ENCODE measurements at regions not wholly inside any gene's neighbourhood (a gene's known extent, or its start where the extent isn't known, plus 50 kb on each side); places are given as distances from the start of the nearest gene placed in this dataset.

DNA sequence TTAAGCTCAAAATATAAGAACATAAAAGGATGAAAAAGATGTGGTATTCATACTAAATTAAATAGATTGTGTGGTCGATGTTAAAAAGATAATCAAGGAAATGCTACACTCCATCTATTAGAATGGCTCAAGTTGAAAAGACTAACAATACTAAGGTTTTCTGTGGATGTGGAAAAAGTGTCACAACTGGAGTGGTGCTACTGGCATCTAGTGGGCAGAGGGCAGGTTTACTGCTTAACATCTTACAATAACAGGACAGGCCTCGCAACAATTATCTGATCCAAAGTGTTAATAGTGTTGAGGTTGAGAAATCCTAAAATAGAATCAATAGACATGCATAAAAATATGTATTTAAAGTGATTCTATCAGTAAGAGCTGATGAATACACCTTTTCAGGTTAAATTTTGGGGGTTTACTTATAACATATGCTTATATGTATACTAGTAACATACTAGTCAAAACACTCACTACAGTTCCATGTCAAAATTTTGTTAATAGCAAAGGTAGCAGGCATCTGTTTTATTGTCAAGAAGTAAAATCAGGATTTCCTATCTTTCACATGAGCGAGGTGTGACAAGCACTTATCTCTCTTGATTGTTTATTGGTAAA is 91.5 kb upstream of the TMEFF2 start (continued):
- TF ChIP-seq SRSF4 (IDR thresholded peaks at IDR 0.05; ENCODE audit: low read depth, low read length, poor library complexity, severe bottlenecking) (no peak), ZNF781 (CRISPR knock-in tag; IDR thresholded peaks at IDR 0.05; ENCODE audit: borderline replicate concordance, not compliant biosample characterization) (no peak), SMC3 (IDR thresholded peaks at IDR 0.05; ENCODE audit: low read length) (peak; percentile 34), ZSCAN9 (CRISPR knock-in tag; IDR thresholded peaks at IDR 0.05; ENCODE audit: borderline replicate concordance) (no peak), STAG1 (CRISPR knock-in tag; IDR thresholded peaks at IDR 0.05) (peak; percentile 73), ZNF816 (CRISPR knock-in tag; IDR thresholded peaks at IDR 0.05; ENCODE audit: borderline replicate concordance) (no peak), ZNF563 (CRISPR knock-in tag; IDR thresholded peaks at IDR 0.05) (no peak), ZSCAN22 (CRISPR knock-in tag; IDR thresholded peaks at IDR 0.05) (no peak), ZMYM4 (CRISPR knock-in tag; IDR thresholded peaks at IDR 0.05) (no peak)
- TF ChIP-seq, protein P1, sequence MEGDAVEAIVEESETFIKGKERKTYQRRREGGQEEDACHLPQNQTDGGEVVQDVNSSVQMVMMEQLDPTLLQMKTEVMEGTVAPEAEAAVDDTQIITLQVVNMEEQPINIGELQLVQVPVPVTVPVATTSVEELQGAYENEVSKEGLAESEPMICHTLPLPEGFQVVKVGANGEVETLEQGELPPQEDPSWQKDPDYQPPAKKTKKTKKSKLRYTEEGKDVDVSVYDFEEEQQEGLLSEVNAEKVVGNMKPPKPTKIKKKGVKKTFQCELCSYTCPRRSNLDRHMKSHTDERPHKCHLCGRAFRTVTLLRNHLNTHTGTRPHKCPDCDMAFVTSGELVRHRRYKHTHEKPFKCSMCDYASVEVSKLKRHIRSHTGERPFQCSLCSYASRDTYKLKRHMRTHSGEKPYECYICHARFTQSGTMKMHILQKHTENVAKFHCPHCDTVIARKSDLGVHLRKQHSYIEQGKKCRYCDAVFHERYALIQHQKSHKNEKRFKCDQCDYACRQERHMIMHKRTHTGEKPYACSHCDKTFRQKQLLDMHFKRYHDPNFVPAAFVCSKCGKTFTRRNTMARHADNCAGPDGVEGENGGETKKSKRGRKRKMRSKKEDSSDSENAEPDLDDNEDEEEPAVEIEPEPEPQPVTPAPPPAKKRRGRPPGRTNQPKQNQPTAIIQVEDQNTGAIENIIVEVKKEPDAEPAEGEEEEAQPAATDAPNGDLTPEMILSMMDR (CRISPR knock-in tag; IDR thresholded peaks at IDR 0.05) = peak; percentile 49

DNA sequence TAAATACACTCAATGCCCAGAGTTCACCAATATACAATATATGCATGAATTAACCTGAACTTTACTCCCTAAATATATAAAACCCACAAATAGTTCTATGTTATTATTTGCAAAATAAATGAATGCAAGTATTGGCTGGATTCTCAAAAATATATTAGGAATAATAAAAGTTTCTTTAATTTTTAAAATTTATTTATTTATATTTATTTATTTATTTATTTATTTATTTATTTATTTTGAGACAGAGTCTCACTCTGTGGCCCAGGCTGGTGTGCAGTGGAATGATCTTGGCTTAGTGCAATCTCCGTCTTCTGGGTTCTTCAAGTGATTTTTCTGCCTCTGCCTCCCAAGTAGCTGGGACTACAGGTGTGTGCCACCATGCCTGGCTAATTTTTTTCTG is 88.7 kb upstream of the TMEFF2 start:
- Histone ChIP-seq H3K4me1 (ENCODE audit: insufficient read depth, low read length) (no peaks in the 10 kb centered on the region), H3K9me3 (ENCODE audit: low read length) (no peaks in the 10 kb centered on the region), H3K4me2 (ENCODE audit: low read depth, low read length) (no peak overlapping the region), H3K79me2 (ENCODE audit: insufficient read depth, low read length) (no peaks in the 10 kb centered on the region), H3K36me3 (replicated peaks in 1 of 2; ENCODE audit: control insufficient read depth in 1 of 2, insufficient read depth in 2 of 2, low read length in 2 of 2) (no peaks in the 10 kb centered on the region), H3K27me3 (ENCODE audit: control insufficient read depth in 1 of 2, insufficient read depth in 2 of 2, low read length in 2 of 2) (no peaks in the 10 kb centered on the region), H2AFZ (ENCODE audit: low read length) (no peak overlapping the region), H4K20me1 (ENCODE audit: insufficient read depth, low read length) (no peaks in the 10 kb centered on the region), H3K4me3 (replicated peaks in 1 of 3; ENCODE audit: insufficient read depth in 1 of 3, low read depth in 2 of 3, low read length in 3 of 3) (no peak overlapping the region), H3K27ac (ENCODE audit: extremely low read length, insufficient read depth, low read length) (no peak overlapping the region), H3K9ac (ENCODE audit: insufficient read depth, low read depth, low read length) (no peak overlapping the region)
- ATAC-seq = no peak
- DNase-seq (ENCODE audit: low spot score) = no peak
- WGBS (ENCODE audit: low lambda C conversion rate) = 56% methylated on average over 1 of the region's 1 CpG
- intact Hi-C loops (cut with micrococcal nuclease; ENCODE audit: unreplicated experiment) (no loop called here), in situ Hi-C loops (cut with HindIII; ENCODE audit: extremely low pct_ligation_motif_present, low pct_unique_long_range_greater_than_20kb) (no loop called here)
- ChIA-PET CTCF (ENCODE audit: low intra/inter-chr PET ratio, low total read pairs) (no interaction called here), POLR2A (no interaction called here)
- TF ChIP-seq, protein P2, sequence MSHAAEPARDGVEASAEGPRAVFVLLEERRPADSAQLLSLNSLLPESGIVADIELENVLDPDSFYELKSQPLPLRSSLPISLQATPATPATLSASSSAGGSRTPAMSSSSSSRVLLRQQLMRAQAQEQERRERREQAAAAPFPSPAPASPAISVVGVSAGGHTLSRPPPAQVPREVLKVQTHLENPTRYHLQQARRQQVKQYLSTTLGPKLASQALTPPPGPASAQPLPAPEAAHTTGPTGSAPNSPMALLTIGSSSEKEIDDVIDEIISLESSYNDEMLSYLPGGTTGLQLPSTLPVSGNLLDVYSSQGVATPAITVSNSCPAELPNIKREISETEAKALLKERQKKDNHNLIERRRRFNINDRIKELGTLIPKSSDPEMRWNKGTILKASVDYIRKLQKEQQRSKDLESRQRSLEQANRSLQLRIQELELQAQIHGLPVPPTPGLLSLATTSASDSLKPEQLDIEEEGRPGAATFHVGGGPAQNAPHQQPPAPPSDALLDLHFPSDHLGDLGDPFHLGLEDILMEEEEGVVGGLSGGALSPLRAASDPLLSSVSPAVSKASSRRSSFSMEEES (CRISPR knock-in tag; IDR thresholded peaks at IDR 0.05) = no peak
- TF ChIP-seq ZNF251 (CRISPR knock-in tag; IDR thresholded peaks at IDR 0.05) (no peak), HMGA1 (CRISPR knock-in tag; conservative IDR thresholded peaks at IDR 0.05) (no peak), THYN1 (CRISPR knock-in tag; IDR thresholded peaks at IDR 0.05; ENCODE audit: borderline replicate concordance, low read depth) (no peak), HOXD1 (CRISPR knock-in tag; IDR thresholded peaks at IDR 0.05) (no peak)
- FAIRE-seq = no peak
- no TSS peak for BruUV-seq (replicated peaks)
